ENCODE measurements at regions not wholly inside any gene's neighbourhood (a gene's known extent, or its start where the extent isn't known, plus 50 kb on each side); places are given as distances from the start of the nearest gene placed in this dataset.

DNA sequence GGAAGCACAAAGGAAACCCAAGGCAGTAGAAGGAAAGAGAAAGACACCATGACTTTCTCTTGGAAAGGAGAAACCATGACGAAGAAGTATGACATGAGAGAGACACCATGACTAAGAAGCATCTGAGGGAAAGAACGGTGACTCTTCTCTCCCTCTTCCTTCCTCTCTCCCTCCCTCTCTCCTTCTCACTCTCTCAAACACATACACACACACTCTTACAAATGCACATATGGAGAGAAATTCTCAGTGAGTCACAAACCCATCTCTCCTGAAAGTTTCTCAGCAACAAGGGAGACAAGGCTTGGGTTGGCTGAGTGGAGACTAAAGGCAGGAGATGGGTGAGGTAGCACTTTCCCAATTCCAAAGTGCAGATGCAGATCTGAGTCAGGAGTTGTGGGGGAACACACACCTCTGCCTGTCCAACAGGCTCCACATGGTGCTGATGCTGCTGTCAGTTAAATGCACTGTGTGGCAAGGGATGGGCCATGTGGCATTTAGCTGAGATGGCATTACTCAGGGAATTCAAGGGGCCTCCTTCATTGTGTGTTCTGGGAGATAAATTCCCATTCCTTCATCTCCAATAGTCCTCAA is 336.7 kb upstream of the C16orf82 start:
- DNase-seq: no peak

DNA sequence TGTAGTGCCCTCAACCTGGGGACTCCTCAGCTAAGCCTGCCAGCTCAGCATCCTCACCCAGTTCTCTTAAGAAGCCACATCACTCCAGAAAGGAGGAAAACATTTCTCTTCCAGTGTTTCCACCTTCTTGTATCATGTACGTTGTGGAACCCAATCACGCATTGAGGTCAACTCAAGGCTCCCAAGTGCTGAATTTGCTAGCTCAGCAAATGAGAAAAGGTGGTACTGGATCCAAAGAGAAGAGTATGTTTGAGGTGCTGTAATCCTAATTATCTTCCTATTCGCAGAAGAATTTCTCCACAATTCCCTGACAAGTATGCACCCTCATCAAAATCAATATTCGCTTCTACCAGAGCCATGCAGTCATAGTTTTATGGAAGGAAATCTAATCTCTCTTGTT is 335.0 kb upstream of the C16orf82 start:
- no peak for DNase-seq

DNA sequence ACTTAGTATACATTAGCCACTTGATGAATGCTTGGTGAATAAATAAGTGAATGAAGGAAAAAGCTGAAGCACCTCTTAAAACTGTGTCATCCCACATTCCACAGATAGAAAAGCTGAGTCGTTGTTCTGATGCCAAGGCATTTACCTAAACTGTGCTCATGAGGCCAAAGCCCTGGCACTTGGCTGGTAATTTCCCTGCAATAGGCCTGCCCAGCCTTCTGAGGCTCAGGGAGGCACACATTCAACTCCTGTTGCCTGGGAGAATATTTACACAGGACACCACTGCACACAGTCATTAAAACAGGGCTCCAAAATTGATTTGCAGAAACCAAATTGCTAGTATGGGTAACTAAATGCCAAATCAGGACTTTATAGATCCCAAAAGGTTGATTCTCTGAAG is 333.0 kb upstream of the C16orf82 start:
- no peak for DNase-seq

DNA sequence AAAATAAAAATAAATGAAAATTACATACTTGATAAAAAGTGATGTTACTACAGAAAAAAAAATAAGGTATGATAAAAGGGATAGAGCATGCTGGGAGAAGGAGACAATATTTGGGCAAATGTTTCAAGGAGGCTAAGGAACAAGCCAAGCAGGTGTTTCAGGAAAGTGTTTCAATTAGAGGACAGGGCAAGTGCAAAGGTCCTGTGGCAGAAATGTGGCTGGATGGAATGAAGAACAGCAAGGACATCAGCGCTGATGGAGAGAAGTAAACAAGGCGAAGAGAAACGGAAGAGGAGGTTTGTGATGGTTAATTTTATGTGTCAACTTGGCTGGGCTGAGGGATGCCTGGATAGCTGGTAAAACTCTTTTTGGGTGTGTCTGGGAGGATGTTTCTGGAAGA is 331.2 kb upstream of the C16orf82 start:
- DNase-seq: no peak

DNA sequence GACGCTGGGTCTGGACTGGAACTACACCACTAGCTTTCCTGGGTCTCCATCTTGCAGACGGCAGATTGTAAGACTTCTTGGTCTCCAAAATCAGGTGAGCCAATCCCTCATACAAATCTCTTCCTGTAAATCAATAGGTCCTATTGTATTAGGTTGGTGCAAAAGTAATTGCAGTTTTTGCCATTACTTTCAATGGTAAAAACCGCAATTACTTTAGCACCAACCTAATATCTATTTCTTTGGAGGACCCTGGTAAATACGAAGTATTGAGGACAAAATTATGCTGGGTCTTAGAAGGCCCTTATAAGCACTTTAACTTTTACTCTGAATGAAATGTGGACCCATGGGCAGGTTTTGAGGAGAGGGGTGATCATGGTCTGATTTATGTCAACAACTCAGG is 330.6 kb upstream of the C16orf82 start:
- no peak for DNase-seq

DNA sequence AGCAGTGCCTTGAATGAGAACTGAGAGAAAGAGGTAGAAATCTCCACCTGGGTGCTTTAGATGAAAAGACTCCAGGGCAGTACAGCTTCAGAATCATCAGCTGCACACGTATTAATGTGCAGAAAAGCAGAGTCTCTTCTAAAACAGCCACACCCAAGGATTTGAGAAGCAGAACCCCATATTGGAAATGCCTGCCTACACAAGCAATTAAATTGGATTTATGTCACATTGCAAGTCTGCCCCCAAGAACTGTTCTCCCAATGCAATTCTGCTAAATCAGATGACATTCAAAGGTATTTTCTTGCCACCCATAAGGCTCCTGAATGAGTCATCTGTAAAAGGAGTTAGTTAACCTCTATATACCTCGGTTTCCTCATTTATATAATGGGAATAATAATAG is 326.0 kb upstream of the C16orf82 start:
- DNase-seq: no peak

DNA sequence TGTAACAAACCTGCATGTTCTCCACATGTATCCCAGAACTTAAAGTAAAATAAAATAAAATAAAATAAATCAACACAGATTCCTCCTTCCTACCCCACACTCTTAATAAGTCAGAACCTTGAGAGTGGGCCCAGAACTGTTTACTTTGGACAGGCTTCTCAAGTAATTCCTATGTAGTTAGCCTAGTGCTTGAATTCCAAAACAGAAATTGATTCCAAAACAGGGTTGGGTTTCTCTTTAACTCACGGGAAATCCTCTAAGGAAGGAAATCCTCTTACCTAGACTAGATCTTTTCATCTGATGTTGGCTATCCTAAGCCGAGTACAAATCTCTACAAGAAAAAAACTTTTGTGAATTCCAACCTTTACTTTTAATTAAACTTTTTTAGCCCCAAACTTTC is 324.7 kb upstream of the C16orf82 start:
- no peak for DNase-seq

DNA sequence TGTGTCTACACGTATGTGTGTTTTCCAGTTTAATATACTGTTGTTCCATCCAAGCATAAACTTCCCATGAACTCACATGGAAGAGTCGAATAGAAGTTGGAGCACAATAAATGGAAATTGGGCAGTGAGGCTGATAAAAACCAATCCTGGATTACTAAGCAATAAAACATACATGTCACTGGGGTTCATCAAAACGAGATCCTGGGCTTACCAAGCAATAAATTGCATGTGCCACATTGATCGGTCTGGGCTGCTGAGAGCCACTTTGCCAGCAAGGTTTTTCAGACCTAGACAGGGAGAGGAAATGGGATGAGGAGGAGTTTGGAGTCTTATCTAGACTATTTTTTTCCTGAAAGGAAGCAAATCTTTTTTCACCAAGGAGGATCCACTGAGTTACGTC is 322.3 kb upstream of the C16orf82 start:
- no peak for DNase-seq

DNA sequence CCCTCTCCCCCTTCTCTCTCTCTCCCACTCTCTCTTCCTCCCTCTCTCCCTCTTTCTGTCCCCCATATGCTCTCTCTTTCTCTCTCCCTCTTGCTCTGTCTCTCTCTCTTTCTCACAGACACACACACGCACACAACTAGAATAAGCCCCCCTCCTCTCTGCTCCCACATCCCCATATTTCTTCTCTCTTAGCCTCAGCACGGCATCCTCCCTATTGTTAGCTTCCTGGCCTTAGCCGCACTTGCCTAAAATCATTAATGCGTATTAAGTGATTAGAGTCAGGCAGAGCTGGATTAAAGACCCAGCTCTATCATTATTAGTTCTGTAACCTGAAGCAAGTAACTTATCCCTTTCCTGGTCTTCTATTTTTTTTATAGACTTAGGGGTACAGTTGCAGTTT is 319.0 kb upstream of the C16orf82 start:
- no peak for DNase-seq

DNA sequence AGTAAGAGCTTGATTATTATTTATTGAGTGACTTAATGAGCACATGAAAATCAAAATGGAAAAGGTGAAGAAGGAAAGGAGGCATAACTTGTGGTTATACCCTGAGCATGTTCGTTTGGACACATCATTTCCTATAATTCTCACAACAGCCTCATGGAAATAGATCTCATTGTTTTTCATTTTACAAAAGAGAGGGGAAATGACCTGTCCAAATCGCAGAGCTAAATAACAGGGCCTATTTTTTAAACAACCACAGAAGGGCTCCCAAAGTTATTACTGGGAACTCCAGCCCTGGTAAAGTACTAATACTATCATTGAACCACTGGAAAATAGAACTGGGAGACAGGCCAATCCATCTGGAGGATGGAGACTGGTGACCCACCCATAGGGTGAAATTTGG is 317.7 kb upstream of the C16orf82 start:
- no peak for DNase-seq

DNA sequence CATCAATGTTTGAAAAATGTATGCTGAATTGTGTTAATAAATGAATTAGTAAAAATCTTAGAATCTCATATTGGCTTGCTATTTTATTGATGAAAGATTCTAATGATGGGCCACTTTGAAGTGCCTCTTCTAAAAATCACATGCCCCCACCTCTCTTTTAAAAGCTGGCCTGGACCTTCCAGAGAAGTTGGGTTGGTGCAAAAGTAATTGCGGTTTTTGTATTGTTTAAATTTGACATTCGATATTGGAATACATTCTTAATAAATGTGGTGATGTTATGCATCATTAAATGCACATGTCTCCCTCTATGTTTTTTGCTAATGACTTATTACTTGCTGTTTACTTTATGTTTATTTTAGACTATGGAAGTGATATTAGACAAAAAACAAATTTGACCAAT is 314.6 kb upstream of the C16orf82 start:
- no peak for DNase-seq

DNA sequence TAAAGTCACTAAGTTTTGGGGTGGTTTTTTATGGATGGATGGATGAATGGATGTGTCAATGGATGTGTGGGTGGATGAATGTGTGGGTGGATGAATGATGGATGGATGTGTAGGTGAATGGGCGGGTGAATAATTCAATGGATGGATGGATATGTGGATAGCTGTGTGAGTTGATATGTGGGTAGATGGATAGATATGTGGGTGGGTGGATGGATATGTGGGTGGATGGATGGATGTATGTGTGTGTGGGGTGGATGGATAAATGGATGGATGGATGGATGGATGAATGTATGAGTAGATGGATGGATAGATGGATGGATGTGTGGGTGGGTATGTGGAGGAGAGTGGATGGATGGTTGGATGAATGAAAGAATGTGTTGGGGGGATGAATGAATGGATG is 310.1 kb upstream of the C16orf82 start:
- no peak for DNase-seq

DNA sequence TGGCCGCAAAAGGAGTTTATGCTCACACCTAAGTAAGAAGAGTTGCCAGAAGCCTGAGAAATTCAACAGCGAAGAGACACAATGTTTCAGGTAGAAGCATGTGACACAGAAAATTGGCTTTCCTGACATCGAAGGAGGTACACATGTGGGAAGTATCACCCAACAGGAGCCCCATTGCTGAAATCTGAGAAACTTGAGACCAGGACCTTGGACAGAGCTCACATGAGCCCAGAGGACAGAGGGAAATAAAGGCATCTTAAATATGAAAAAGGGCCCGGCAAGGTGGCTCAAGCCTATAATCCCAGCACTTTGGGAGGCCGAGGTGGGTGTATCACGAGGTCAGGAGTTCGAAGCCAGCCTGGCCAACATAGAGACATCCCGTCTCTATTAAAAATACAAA is 304.1 kb upstream of the C16orf82 start:
- no peak for DNase-seq

DNA sequence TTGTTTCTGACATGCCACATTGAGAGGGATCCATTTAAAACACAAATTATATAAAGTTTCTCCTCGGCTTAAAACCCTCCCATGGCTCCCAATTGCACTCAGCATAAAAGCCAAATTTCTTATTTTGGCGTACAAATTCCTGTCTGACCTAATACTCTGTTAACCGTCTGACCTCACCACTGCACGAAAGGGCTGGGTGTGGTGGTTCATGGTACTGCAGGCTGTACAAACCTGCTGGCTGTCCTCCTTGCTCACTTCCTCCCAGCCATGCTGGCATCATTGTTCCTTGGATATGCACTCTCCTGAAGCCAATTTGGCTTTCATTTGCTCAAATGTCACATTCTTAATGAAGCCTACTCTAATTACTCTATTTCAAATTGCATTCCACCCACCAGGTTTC is 301.6 kb upstream of the C16orf82 start:
- no peak for DNase-seq

DNA sequence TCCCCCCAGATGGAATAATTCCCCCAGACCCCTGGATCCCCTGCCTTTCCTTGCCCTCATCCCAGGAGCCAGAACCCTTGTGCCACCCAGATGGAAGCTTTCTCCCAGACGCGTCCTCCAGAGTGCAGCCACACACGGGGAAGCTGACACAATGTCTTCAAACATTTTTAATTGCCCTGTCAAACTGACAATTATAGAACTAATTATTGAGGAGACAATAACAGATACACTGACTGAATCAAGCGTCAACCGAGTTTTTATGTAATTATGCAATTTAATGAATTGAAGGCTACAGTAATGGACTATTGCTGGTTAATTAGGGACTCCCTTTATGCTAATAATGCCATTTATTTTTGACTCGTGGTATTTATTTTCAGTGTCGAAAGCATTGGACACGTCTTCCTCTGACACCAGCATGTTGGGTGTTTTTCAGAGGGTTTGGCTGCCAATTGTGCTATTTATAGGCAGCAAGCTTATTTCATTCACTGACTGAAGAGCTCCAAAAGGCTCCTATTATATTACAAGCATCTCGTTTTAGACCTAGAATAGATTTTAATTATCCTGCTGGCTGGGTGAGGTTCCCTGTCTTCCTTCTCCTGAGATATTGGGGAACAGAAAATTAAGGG is 298.2 kb upstream of the C16orf82 start:
- peak; percentile 3 for DNase-seq

DNA sequence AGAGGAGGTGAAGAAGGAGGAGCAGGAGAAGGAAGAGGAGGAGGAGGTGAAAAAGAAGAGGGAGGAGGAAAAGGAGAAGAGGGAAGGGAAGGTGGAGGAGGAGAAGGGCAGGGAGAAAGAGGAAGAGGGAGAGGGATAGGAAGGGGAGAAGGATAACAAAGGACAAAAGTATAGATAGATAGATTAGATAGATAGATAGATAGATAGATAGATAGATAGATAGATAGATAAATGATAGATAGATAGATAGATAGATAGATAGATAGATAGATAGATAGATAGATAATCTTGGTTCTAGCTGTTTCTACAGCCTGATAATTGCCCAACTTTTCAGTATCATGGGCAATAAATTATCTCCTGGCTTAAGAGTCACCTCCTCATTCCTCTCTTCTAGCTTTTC is 296.2 kb upstream of the C16orf82 start:
- no peak for DNase-seq

DNA sequence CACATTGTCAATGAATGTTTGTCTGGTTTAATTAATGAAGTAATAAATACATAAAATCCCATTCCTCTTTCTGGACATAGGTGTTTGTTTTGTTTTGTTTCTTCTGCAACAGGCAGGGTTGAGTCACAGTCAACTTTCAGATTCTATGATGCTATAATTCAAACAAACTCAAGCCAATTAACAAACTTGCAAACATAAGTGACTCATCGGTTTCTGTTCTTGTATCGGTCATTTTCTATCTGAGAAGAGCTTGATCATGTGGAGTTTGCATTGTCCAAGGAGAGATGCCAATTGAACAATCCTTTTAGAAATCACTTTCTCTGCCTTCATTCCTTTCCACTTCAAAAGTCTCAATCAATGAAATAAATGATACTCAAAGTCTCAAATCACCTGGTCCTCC is 294.2 kb upstream of the C16orf82 start:
- DNase-seq: no peak

DNA sequence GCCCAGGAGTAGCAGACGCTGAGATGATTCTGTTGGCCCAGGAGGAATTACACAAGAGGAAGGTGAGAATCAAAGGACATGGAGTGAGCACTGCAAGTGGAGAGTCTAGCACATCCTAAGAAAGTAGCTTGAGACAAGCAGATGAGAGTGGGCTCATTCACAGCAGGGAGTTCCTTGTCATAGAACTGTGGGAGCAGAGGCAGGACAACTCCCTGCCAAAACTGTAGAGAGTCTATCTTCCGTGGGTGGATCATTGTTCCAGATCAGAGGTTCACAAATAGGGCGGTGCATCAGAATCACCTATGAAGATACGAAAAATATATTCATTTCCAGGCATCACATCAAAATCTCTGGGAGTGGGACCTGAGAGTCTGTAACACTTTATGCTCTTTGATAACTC is 288.9 kb upstream of the C16orf82 start:
- DNase-seq: no peak

DNA sequence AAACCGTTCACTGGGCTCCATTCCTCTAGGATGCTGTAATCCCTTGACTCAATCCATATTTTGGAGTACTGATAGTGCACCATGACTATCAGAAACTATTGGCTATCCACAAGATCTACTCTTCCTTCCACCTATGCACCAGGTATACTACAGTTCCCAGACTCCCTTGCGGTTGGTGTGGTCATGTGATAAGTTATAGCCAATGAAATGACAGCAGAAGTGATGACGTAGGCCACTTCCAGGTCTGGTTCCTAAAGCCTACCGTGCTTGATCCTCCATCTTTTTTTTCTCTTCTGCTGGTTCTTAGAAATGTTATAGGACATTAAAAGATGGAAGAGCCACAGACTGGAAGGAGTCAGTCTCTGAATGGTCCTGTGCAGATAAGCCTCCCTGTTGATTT is 278.8 kb upstream of the C16orf82 start:
- no peak for DNase-seq

DNA sequence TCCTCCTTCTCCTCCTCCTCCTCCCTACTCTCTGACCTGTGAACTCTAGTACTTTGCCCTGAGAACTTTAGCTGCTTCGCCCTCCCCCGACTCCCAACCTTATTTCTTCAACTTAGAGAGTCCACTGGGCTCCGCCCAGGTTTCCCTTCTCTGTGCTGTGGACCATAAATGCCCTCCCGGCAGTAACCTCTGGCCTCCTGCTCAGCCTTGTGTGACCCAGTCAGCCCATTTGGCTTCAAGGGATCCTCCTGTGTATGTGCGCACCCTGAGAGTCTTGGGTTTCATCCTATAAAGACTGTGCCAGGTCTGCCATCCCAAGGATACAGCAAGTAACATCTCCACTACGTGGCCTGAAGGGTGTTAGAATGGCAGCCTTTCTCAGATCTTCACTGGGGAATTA is 275.6 kb upstream of the C16orf82 start:
- no peak for DNase-seq

DNA sequence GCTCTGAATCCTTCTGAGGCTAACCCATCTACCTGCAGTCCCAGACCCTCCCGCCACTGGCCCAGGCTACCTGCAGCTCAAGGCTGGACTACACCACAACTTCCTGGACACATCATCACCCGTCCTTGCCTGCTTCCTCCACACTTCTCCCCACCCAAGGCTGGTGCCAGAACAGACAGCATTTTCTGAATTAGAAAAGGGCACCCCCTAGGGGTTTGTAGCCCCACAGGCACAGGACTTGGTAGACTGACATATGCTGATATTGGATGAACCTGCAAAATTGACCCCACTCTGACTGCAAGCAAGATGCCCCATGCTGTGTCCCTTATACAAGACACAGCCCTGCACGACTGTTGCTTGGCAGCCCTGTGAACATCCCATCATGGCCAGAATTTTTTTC is 271.5 kb upstream of the C16orf82 start:
- no peak for DNase-seq

DNA sequence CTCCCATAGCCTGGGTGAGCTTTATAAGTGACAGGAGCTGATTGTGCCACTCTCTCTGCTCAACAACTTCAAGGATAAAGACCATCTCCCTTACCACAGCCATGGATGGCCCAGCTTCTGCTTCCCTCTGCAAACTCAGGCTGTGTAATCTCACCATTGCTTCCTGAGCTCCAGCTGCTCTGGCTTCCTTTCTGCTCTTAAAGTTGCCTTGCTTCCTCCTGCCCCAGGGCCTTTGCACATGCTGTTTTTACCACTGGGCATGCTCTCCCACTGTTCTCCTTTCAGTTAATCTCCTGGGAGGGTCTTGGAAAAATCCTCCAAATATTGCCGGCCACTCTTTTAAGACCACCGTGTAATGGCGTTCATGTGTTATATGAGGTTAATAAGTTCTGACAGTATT is 265.1 kb upstream of the C16orf82 start:
- no peak for DNase-seq

DNA sequence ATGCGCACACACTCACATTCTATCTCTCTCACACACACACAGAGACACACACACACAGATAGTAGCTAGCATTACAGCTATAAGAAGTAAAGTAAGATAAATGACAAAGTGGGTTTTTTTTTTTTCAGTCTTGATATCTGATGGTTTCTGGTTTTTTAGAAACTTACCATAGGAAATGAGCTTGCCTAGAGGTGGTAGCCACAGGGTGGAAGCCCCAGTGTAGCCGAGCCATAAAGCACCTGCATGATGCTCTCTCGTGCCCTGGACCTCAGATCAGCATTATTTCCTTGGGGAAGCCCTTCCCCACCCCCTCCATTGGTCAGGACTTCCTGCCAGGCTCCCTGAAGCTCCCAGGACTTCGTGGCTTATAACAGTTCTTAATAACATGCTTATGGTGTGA is 264.3 kb upstream of the C16orf82 start:
- no peak for DNase-seq

DNA sequence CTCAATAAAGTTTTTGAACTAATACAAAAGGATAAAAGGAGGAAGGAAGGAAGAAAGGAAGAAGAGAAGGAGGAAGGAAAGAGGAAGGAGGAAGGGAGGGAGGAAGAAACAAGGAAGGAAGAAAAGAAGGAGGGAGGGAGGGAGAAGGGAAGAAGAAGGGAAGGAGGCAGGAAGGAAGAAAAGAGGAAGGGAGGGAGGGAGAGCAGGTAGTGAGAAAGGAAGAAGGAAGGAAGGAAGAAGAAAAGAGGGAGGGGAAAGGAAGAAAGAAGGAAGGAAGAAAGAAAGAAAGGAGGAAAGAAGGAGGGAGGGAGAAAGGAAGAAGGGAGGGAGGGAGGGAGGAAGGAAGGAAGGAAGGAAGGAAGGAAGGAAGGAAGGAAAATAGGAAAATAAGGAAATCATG is 263.8 kb upstream of the C16orf82 start:
- no peak for DNase-seq

DNA sequence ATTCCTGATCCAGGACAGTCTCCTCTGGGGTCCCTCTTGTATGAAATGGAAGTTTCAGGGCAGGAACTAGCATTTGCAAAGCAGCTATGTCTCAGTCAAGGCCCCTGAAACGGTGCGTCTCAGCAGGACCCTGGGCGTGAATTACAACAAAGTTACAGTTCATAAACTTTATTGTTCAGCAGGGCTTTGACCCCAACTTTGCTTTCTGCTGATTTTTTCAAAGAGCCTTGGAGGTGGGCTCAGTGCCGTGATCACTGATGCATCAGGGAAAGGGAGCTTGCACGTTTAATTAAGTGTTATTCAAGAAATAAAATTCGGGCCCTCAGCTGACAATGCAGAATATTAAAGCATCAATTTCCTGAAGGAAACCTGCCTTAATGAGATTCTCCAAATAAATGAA is 260.1 kb upstream of the C16orf82 start:
- no peak for DNase-seq

DNA sequence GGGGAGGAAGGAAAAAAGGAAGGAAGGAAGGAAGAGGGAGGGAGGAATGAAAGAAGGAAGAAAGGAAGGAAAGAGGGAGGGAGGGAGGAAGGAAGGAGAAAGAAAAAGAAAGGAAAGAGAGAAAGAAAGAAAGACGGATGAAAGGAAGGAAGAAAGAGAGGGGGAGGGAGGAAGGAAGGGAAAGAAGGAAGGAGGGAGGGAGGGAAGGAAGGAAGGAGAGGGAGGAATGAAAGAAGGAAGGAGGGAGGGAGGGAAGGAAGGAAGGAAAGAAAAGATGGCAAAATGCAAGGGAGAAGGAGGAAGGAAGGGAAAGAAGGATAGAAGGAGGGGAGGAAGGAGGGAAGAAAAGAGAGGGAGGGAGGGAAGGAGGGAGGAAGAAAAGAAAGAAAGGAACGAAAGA is 257.3 kb upstream of the C16orf82 start:
- no peak for DNase-seq
